ENCODE measurements at regions not wholly inside any gene's neighbourhood (a gene's known extent, or its start where the extent isn't known, plus 50 kb on each side); places are given as distances from the start of the nearest gene placed in this dataset.

GRCh38 chr4:141501931-141502330, 134.5 kb upstream of the IL15 start:
- H3K4me3 ChIP-seq (ENCODE audit: insufficient read depth, low read depth, low read length), result no peak overlapping the region
- no peaks in the 10 kb centered on the region for H3K36me3 ChIP-seq (ENCODE audit: insufficient read depth, low read length)
- peaks cover 3% of the 10 kb centered on the region for H3K4me1 Mint-ChIP-seq (ENCODE audit: low read depth, unreplicated experiment)
- H4K20me1 ChIP-seq (ENCODE audit: insufficient read depth, low read length), result no peaks in the 10 kb centered on the region
- DNase-seq (ENCODE audit: low read depth) (peak; percentile 26), FAIRE-seq (no peak)
- peaks cover 3% of the 10 kb centered on the region for H3K9me3 Mint-ChIP-seq (ENCODE audit: unreplicated experiment)
- H3K4me3 Mint-ChIP-seq (ENCODE audit: unreplicated experiment), result no peak overlapping the region
- H3K9me3 ChIP-seq (ENCODE audit: insufficient read depth, low read depth, low read length), result no peaks in the 10 kb centered on the region
- H3K36me3 Mint-ChIP-seq (ENCODE audit: low read depth, unreplicated experiment), result peaks cover 4% of the 10 kb centered on the region
- peak overlapping the region; percentile 11 for H3K27ac Mint-ChIP-seq (ENCODE audit: unreplicated experiment)
- no peaks in the 10 kb centered on the region for H3K27me3 Mint-ChIP-seq (ENCODE audit: low read depth, unreplicated experiment)
- H3K79me2 ChIP-seq (ENCODE audit: insufficient read depth, low read length), result no peaks in the 10 kb centered on the region
- H3K27ac ChIP-seq (ENCODE audit: low read depth, low read length), result no peak overlapping the region
- no peak overlapping the region for H3K9ac ChIP-seq (ENCODE audit: low read length)
- H3K4me2 ChIP-seq (ENCODE audit: low read length), result no peak overlapping the region
- TF ChIP-seq EZH2 (IDR thresholded peaks at IDR 0.05; ENCODE audit: insufficient read depth, low read length) (no peak), CTCF (IDR thresholded peaks at IDR 0.05; ENCODE audit: insufficient read depth, low read depth, low read length) (no peak)
- H2AFZ ChIP-seq (ENCODE audit: low read depth, low read length), result no peak overlapping the region
- H3K4me1 ChIP-seq (ENCODE audit: insufficient read depth, low read length), result no peaks in the 10 kb centered on the region
- no peaks in the 10 kb centered on the region for H3K27me3 ChIP-seq (ENCODE audit: insufficient read depth, low read length)

GRCh38 chr4:141502755-141503154, 133.6 kb upstream of the IL15 start:
- no peaks in the 10 kb centered on the region for H3K4me1 ChIP-seq (ENCODE audit: insufficient read depth, low read length)
- no peaks in the 10 kb centered on the region for H3K36me3 ChIP-seq (ENCODE audit: insufficient read depth, low read length)
- H3K4me2 ChIP-seq (ENCODE audit: low read length), result no peak overlapping the region
- no peaks in the 10 kb centered on the region for H4K20me1 ChIP-seq (ENCODE audit: insufficient read depth, low read length)
- H2AFZ ChIP-seq (ENCODE audit: low read depth, low read length), result no peak overlapping the region
- FAIRE-seq (peak; percentile 79), DNase-seq (ENCODE audit: low read depth) (no peak)
- no peaks in the 10 kb centered on the region for H3K9me3 ChIP-seq (ENCODE audit: insufficient read depth, low read depth, low read length)
- H3K9ac ChIP-seq (ENCODE audit: low read length), result no peak overlapping the region
- peaks cover 3% of the 10 kb centered on the region for H3K9me3 Mint-ChIP-seq (ENCODE audit: unreplicated experiment)
- H3K27ac Mint-ChIP-seq (ENCODE audit: unreplicated experiment), result no peak overlapping the region
- no peaks in the 10 kb centered on the region for H3K27me3 ChIP-seq (ENCODE audit: insufficient read depth, low read length)
- no peak overlapping the region for H3K4me3 ChIP-seq (ENCODE audit: insufficient read depth, low read depth, low read length)
- TF ChIP-seq CTCF (IDR thresholded peaks at IDR 0.05; ENCODE audit: insufficient read depth, low read depth, low read length), result no peak
- no peak for TF ChIP-seq EZH2 (IDR thresholded peaks at IDR 0.05; ENCODE audit: insufficient read depth, low read length)
- no peak overlapping the region for H3K27ac ChIP-seq (ENCODE audit: low read depth, low read length)
- no peak overlapping the region for H3K4me3 Mint-ChIP-seq (ENCODE audit: unreplicated experiment)
- H3K27me3 Mint-ChIP-seq (ENCODE audit: low read depth, unreplicated experiment), result no peaks in the 10 kb centered on the region
- peaks cover 3% of the 10 kb centered on the region for H3K4me1 Mint-ChIP-seq (ENCODE audit: low read depth, unreplicated experiment)
- peaks cover 4% of the 10 kb centered on the region for H3K36me3 Mint-ChIP-seq (ENCODE audit: low read depth, unreplicated experiment)
- H3K79me2 ChIP-seq (ENCODE audit: insufficient read depth, low read length), result no peaks in the 10 kb centered on the region

- DNase-seq (ENCODE audit: low read depth), result no peak
- Histone ChIP-seq H3K9me3 (ENCODE audit: insufficient read depth, low read depth, low read length) (no peaks in the 10 kb centered on the region), H3K4me2 (ENCODE audit: low read length) (no peak overlapping the region), H3K27ac (ENCODE audit: low read depth, low read length) (no peak overlapping the region), H2AFZ (ENCODE audit: low read depth, low read length) (no peak overlapping the region), H3K36me3 (ENCODE audit: insufficient read depth, low read length) (no peaks in the 10 kb centered on the region), H3K4me3 (ENCODE audit: insufficient read depth, low read depth, low read length) (no peak overlapping the region), H3K4me1 (ENCODE audit: insufficient read depth, low read length) (no peaks in the 10 kb centered on the region), H4K20me1 (ENCODE audit: insufficient read depth, low read length) (no peaks in the 10 kb centered on the region), H3K9ac (ENCODE audit: low read length) (no peak overlapping the region), H3K79me2 (ENCODE audit: insufficient read depth, low read length) (no peaks in the 10 kb centered on the region), H3K27me3 (ENCODE audit: insufficient read depth, low read length) (no peaks in the 10 kb centered on the region)
- no peaks in the 10 kb centered on the region for H3K27me3 Mint-ChIP-seq (ENCODE audit: low read depth, unreplicated experiment)
- no peak for FAIRE-seq
- no peak overlapping the region for H3K4me3 Mint-ChIP-seq (ENCODE audit: unreplicated experiment)
- peaks cover 3% of the 10 kb centered on the region for H3K4me1 Mint-ChIP-seq (ENCODE audit: low read depth, unreplicated experiment)
- TF ChIP-seq EZH2 (IDR thresholded peaks at IDR 0.05; ENCODE audit: insufficient read depth, low read length) (no peak), CTCF (IDR thresholded peaks at IDR 0.05; ENCODE audit: insufficient read depth, low read depth, low read length) (no peak)
- no peak overlapping the region for H3K27ac Mint-ChIP-seq (ENCODE audit: unreplicated experiment)
- peaks cover 5% of the 10 kb centered on the region for H3K9me3 Mint-ChIP-seq (ENCODE audit: unreplicated experiment)
- peaks cover 4% of the 10 kb centered on the region for H3K36me3 Mint-ChIP-seq (ENCODE audit: low read depth, unreplicated experiment)
Measured at GRCh38 chr4:141503260-141503659, 133.1 kb upstream of the IL15 start.
